HG02938 (cell line): ENCODE measurements at regions not wholly inside any gene's neighbourhood (a gene's known extent, or its start where the extent isn't known, plus 50 kb on each side); places are given as distances from the start of the nearest gene placed in this dataset.
"Not testable (repeated sequence)": the region's sequence is repeated elsewhere in the genome, so short reads cannot be mapped to it uniquely, and the experiment has no call there.

ENCODE experiments used
- ATAC-seq: cut with Tn5 transposase; IDR thresholded peaks from one replicate; pipeline ENCODE4 v1.9.1; 2021; ENCODE audit warnings: mild to moderate bottlenecking, moderate library complexity; ENCODE audit not compliant: unreplicated experiment

DNA sequence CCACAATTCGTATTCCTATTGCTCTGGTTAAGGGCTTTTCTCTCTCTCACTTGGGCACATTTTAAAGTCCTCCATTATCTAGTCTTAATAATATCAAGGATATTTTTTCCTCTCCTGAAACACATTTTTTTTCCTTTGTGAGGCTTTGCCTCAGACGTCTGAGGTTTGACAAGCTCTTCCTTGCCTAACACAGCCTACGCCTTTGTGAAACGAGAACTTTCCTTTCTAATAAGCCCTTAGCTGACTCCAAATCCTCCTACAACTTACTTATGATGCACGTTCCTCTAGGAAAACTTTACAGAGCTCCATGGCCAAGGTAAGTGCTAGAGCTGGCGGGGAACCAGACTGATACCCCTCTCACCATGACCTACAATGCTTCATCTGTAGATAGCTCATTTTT, 841.5 kb downstream of the SOCS6 start:
- no peak for ATAC-seq

DNA sequence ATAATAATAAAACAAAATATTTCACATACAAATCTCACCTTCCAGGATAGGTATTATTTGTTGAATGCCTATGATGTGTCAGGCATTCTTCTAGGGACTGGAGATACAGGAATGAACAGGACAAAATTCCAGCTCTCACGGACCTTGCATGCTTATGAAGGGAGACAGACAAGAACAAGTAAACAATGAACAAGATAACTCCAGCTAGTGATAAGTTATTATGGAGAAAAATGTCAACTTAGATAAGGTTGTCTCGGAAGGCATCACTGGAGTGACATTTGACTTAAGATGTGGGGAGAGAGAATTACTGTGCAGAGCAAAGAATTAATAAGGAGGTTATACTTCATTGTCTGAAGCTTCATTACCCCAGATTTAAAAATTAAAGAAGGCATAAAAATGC, 836.7 kb downstream of the SOCS6 start:
- ATAC-seq = no peak

DNA sequence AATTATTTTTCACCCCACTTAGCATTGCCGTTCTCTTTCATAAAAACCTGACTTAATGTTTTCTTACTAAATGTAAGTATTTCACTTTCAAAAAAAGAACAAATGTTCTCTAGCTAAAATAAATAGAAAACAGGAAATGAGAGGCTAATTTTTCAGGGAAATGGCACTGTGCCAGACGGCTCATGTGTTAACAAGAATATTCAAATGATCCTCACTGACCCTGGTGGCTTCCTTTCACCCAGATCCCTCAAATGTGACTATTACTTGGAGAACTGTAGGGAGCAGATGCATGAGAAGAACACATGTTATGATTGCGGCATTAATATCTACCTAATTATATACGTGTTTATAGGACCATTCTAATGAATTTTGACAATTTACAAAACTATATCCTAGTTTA, 827.7 kb downstream of the SOCS6 start:
- no peak for ATAC-seq

DNA sequence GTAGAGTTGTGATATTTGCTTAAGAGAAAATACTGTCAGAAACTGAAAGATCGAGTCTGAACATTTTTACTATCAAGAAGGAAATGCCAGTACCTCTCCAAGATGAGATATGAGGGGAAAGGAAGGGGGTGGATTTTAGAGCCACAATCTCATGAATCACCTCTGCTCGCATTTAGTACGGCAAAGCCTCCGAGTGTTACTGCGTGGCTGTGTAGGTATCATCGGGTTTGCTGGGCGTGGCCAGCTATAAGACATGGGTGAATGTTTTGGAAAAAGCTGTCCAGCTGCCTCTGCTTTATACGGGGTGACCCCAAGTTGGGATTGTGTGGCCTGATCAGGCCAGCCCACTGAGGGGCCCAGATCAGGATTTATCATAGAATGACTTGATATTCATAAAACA, 826.4 kb downstream of the SOCS6 start:
- ATAC-seq = no peak

DNA sequence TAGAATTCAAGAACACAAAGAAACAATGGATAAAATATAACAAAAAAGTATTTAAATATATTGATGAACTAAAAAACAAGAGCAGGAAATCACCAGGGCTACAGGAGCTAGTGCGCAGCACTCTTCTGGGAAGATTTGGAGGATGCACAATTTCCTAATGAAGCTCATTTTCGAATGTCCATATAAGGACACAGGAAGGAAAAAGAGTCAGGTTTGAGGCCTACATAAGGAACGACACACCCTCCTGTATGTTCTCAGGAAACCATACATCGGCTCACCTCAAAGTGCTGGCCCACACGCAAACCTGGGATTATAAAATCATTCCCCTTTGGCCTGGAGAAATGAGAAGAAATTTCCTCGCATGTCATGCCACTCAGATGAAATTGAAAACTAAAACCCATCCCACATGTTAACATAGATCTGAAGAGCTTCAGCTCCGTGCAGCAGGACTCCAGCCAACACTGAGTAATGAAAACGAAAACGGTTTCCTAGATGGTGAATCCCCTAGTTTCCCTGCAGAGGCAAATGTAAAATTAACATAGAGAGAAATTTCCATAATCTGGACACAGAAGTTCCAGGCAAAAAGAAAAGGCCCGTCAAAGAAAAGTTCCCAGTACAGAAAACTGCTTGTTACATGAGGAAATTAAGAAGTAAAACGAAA, 825.8 kb downstream of the SOCS6 start:
- no peak for ATAC-seq

DNA sequence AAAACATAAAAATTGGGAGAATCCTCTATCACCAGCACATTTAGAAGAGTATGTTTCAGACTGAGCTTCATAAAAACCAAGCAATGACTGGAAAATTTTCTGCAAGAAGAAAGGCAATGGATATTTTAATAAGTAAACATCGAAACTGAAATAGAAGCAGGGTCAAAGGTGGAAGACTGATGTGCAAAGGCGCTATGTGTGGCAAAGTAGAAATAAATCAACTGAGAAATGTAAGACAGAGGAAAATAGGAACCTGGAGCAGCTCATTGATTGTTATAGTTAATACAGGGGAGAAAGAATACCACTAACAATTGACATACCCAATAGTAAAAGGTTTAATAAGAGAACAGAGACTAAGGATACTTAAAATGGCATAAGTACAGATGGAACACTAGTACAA, 818.4 kb downstream of the SOCS6 start:
- no peak for ATAC-seq

DNA sequence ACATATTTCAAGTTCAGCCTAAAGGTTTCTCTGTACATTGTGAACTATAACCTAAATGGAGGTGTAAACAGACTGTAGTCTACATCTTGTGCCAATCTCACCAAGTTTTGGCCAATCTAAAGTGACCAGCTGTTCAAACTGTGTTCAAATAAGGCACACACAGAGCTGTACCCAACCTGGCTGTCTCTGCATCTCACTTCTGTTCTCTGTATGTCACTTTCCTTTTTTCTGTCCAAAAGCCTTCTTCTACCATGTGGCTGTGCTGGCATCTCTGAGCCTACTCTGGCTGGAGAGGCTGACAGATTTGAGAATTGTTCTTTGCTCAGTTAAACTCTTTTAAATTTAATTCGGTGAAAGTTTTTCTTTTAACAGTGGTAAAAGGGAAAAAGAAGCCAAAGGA, 817.9 kb downstream of the SOCS6 start:
- ATAC-seq = no peak

DNA sequence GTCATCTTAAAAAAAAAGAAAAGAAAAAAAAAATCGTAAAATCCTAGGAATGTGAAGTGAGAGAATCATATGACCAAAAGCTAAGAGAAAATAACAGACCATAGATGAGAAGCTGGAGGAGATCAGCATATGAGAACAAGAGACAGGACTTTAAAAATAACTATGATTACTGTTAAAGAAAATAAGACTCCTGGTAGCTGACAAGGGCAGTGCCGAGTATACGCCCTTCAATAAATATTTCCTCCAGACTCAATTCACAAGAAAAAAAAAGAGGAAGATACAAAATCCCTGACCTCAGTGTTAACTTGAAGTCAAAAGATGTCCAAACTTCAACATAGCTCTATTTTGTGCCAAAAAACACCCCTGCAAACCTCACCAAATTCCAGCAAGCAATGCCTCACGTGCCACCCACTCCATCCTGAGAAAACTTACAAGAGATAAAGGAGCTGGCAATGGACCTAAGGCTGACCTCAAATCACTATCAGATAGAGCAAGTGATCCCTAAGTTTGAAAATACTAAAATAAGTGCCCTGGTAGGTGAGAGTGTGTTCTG, 817.2 kb downstream of the SOCS6 start:
- no peak for ATAC-seq

DNA sequence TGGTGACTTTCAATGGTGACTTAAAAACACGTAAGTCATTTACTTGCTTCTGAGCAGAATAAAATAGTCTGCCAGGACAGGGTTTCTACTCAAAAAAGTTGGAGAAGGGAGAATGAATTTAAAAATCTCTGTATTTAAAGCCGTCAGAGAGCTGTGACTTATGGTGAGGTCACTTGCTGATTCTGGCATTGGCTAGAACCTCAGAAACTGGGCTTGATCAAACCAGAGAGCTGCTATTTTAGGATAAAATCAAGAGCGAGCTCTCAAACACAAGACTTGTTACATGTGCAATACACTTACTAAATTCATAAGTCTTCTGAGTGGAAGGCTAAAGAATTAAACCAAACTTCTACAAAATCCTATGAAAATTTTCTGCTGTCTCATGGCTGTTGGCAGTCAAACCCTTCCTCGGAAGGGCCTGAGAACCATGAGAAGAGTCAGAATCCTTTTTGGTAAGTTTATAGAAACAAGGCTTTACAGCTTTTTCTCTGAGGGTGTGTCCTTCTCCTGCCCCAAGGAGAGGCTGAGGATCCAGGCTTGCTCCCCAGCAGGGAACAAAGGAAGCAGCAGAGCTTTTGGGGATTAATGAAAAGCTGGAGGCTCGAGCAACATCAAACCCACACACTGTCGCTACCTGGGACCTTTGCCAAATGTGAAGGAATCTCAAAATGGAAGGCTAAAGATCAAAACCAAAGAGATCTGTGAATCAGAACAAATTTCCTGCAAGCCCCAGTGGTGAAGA, 816.4 kb downstream of the SOCS6 start:
- no peak for ATAC-seq

DNA sequence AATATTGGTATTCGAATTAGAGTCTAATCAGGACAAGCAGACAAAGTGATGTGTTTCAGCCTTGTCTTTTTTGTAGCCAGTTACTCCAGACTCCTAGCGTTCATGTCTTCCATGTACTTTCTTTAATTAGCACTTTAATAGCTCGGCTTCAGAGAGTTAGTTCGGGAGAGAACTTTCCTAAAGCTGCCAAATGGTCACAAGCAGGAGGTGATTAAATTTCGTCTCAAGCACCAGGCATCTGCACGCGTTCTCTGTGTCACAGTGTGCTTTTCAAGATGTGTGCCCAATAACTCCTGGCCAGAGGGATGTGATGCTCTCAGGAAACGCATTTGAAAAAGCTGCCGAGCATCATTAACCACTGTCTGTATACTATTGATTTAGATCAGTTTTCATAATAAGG, 790.8 kb downstream of the SOCS6 start:
- ATAC-seq = no peak

DNA sequence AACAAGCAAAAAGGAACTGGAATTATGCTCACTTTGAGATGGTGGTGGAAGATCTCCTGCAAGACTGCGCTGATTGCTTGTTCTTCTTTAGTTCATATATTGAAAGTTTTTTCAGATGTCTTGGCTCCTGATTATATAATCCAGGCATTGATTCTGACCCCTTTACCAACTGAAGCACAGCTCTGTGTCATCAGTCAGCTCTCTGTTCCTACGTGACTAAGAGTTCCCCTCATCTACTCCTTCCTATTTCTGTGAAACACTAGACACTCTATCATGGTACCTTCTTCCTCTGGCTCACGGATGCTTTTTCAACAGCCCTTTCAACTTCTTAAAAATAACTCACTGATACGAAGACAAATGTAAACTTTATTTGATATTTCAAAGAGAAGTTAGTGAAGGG, 788.6 kb downstream of the SOCS6 start:
- no peak for ATAC-seq

DNA sequence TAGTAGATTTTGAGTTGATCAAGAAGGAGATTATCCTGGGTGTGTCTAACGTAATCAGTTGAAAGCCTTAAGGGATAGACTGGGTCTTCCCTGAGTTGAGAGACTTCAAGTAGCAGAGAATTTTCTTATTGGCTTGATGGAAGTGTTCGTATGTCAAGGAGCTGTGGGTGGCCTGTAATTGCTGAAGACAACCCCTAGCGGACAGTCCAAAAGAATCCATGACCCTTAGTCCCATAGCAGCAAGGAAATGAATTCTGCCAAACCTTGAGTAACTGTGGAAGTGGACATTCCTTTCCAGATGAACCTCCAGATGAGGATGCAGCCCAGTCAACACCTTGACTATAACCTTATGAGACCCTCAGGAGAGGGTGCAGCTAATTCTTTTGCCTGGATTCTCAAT, 786.3 kb downstream of the SOCS6 start:
- no peak for ATAC-seq

DNA sequence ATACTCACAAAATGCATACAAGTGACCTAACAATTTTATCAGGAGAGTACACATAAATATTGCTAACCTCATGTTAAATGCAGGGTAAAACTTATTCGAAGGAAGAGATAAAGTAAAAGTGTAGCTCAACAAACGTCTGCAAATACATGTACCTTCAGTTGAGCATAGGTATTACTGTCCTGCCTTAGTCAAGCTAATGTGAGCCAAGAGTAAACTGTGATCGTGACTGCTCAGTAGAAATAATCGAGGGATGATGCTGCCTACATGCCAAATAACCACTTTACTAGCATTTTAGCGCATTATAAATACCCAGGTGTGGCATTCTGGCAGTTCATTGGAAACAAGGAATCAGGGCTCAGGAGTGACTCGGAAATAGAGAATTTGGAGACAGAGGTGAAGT, 779.5 kb downstream of the SOCS6 start:
- no peak for ATAC-seq

DNA sequence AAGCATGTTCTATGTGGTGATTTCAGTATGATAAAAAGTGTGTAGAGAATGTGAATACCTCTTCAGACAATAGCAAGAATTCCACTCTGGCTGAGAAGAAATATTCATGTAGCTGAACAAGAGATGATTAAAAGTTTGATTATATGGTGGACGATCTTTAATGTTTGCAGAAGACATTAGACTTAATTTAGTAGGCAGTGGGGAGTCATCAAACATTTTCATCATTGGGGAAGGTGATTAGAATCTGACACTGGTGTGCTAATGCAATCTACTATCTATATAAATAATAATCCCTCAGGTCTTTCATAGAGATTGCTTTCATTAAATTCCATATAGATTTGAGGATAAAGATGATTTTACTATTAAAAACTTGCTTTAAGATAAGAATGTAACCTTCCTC, 761.0 kb downstream of the SOCS6 start:
- ATAC-seq = no peak

DNA sequence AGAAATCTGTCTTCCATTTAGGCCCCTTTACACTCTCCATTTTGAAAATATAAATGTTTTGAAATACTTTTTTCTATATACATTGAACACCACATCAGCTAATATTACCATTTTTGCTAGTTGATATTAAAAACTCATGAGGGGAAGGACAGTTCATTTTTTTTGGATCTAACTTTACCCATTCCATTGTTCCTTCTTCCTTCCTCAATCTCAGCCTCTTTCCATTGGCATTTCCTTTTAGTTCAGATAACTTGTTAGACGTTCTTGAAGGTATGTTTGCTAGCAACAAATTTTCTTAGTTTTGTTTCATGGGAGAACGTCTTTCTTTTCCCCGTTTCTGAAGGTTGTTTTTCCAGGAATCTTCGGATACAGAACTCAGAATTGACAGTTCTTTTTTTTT, 759.0 kb downstream of the SOCS6 start:
- no peak for ATAC-seq

DNA sequence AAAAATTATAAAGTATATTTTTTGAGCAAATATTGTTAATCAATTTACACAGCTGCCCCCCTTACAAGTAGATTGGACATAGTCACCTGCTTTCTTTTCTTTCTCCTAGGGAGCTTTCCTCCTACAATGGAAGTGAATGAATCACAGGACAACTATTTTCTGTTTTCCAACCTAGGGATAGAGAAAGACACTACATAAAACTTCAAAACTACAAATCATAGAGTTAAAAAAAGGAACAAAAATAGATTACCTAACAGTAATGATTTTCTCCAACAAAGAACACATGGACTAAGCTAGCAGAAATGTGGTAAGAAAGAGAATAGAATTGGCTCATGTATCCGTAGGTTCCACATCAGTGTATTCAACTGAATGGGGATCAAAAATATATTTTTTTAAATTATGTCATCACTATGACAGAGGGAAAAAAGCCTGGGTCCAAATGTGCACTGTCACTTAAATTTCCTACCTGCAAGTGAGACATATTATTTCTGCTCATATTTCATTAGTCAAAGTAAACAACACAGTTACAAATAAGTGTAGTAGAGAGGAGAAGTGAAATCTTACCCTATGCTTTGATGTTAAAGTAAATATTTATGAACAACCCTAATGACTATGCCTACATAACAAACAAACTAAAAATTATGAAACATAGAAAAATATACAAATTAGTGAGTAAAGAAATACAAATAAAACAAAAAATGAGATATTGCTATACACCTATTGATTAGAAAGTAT, 756.7 kb downstream of the SOCS6 start:
- ATAC-seq = no peak

DNA sequence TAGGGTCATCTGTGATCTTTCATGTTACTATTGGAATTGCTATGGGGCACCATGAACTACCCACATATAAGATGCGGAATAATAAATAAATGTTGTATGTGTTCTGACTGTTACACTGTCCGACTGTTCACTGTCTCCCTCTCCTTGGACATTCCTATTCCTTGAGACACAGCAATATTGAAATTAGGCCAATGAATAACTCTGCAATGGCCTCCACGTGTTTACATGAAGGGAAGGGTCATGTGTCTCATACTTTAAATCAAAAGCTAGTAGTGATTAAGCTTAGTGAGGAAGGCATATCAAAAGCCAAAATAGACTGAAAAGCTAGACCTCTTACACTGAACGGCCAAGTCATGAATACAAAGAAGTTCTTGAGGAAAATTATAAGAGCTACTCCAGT, 751.3 kb downstream of the SOCS6 start:
- no peak for ATAC-seq

DNA sequence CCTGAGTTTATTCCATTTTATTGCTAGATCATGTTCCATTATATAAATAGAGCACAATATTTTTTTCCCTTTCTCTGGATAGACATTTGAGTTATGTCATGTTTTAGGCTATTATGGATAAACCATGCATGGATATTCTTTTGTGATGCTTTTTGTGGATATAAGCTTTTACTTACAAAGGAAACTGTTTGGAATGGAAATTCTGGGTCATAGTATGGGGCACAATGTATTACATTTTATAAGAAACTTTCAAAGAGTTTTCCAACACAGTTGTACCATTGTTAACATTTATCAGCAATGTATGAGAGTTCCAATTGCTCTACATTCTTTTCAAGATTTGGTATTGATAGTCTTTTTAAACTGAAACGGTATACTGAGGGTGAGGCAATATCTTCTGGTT, 749.4 kb downstream of the SOCS6 start:
- ATAC-seq = no peak

DNA sequence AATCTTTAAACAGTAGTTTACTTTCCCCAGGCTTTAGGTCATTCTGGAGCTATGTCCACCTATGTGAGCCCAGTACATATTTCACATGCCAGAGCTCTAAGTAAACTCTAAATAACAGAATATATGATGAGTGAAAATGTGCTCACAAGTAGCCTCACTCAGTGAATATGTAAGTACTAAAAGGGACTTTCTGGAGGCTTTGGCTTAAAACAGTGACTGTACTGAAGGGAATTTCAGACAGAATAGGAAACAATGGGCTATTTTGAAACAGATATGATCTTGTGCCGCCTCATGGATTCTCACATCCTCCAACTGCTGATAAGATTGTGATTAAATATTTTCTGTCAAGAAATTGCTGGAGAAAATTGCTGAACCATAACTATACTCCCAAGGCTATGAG, 747.9 kb downstream of the SOCS6 start:
- ATAC-seq = peak; percentile 60

DNA sequence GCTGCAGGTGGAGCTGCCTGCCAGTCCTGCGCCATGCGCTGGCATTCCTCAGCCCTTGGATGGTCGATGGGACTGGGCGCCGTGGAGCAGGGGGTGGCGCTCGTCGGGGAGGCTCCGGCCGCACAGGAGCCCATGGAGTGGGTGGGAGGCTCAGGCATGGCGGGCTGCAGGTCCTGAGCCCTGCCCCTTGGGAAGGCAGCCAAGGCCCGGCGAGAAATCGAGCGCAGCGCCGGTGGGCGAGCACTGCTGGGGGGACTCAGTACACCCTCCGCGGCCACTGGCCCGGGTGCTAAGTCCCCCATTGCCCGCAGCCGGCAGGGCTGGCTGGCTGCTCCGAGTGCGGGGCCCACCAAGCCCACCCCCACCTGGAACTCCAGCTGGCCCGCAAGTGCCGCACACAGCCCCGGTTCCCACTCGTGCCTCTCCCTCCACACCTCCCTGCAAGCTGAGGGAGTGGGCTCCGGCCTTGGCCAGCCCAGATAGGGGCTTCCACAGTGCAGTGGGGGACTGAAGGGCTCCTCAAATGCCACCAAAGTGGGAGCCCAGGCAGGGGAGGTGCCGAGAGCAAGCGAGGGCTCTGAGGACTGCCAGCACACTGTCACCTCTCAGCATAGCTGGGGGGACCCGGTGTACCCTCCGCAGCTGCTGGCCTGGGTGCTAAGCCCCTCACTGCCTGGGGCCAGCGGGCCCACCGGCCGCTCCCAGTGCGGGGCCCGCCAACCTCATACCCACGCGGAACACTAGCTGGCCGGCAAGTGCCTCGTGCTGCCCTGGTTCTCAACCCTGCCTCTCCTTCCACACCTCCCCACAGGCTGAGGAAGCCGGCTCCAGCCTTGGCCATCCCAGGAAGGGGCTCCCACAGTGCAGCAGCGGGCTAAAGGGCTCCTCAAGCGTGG, 742.7 kb downstream of the SOCS6 start:
- not testable (repeated sequence) for ATAC-seq

DNA sequence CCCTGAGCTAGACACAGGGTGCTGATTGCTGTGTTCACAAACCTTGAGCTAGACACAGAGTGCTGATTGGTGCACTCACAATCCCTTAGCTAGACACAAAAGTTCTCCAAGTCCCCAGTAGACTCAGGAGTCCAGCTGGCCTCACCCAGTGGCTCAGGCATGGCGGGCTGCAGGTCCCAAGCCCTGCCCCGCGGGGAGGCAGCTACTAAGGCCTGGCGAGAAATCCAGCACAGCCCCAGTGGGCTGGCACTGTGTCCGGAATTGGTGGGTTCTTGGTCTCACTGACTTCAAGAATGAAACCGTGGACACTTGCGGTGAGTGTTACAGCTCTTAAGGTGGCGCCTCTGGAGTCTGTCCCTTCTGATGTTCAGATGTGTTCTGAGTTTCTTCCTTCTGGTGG, 741.2 kb downstream of the SOCS6 start:
- not testable (repeated sequence) for ATAC-seq
